SK-N-MC (cell line): ENCODE measurements at regions not wholly inside any gene's neighbourhood (a gene's known extent, or its start where the extent isn't known, plus 50 kb on each side); places are given as distances from the start of the nearest gene placed in this dataset.

Experiments
- DNase-seq: peaks from one replicate; pipeline ENCODE4 v3.0.0-alpha.2; 2011; ENCODE audit warnings: low read depth, low spot score
- H3K27ac ChIP-seq: fragments of 200-600 bp; sonication (generic); 2 replicates; pipeline ENCODE4 v1.5.1; 2016; ENCODE audit warnings: mixed run types
- H3K36me3 ChIP-seq: fragments of 200-600 bp; sonication (generic); 2 replicates; pipeline ENCODE4 v1.6.1; 2017; ENCODE audit warnings: antibody characterized with exemption, low read length, mixed read lengths; ENCODE audit not compliant: insufficient read depth
- H3K4me3 ChIP-seq: fragments of 200-600 bp; sonication (generic); 2 replicates; pipeline ENCODE4 v1.5.1; 2016
- H3K9ac ChIP-seq: fragments of 200-600 bp; sonication (generic); 2 replicates; pipeline ENCODE4 v1.8.0; 2017; ENCODE audit warnings: mixed run types, mixed read lengths; ENCODE audit not compliant: insufficient read length
- H3K9me3 ChIP-seq: fragments of 200-600 bp; sonication (generic); 2 replicates; pipeline ENCODE4 v1.6.1; 2017; ENCODE audit warnings: low read depth, mild to moderate bottlenecking, antibody characterized with exemption, low read length, moderate library complexity, mixed read lengths
- EZH2 ChIP-seq: fragments of 200-600 bp; sonication (generic); IDR thresholded peaks from one replicate; pipeline ENCODE4 v1.6.1; 2017; ENCODE audit warnings: antibody characterized with exemption
- FOXP2 ChIP-seq: optimal IDR thresholded peaks from 2 replicates; pipeline ENCODE3; 2011; ENCODE audit warnings: mild to moderate bottlenecking, moderate library complexity; ENCODE audit not compliant: insufficient read depth; ENCODE audit errors: extremely low read length, control extremely low read depth
- POLR2AphosphoS5 ChIP-seq: IDR thresholded peaks from 2 replicates; pipeline ENCODE4 v1.6.1; 2012; ENCODE audit warnings: mild to moderate bottlenecking, low read depth, low read length, borderline replicate concordance

DNA sequence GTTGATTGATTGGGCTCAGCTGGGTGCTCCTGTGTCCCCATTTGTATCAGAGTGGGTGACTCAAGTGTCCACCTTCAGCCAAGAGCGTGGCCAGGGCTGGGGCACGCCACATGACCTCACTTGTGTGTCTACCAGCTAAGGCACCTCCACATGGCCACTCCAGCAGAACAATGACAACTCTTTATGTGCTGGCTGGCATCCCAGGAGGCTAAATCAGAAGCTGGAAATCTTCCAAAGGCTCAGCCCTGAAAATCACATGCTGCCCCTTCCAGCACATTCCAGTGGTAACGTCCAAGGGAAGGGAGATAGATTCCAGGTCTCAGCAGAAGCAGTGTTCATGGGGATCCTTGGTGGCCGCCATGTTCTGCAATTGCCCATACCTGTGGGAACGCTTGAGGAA is 585.5 kb downstream of the AJAP1 start:
- H3K9ac ChIP-seq, result no peak overlapping the region
- no peaks in the 10 kb centered on the region for H3K36me3 ChIP-seq
- DNase-seq, result no peak
- H3K27ac ChIP-seq, result no peak overlapping the region
- TF ChIP-seq EZH2, result no peak
- TF ChIP-seq POLR2AphosphoS5, result no peak
- TF ChIP-seq FOXP2, result no peak
- H3K9me3 ChIP-seq, result no peaks in the 10 kb centered on the region
- no peak overlapping the region for H3K4me3 ChIP-seq

DNA sequence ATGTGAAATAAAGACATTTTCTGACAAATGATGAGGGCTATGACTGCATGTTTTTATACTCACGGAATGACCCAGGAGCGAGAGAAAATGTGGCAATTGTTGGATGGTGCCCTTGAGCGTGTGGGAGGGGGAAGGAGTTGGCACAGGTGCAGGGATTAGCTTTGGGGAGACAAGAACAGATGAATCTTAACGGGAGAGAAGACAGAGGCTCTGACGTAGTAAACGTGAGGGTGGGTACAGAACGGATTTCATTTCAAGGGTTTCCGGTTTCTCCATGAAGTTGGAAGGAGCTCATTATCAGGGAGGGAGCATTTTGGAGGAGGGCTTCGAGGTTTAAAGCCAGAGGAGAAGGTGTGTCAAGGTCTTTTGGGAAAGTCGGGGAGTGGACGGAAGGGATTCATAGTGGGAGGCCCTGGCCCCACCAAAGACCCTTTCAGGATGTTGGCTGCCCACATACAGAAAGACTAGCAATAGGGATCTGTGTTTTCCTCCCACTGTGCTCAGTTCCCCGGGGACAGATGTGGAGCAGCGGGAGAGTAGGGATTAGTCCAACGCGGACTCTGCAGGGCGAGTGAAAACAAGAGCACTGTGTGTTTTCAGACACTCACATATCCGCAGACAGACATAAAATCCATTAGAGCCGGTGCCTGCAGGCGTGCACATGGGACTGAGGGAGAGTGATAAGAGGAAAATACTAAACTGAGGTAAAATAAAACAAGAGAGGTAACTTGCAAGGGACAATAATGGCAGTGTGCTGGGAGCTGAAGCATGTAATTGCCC is 584.1 kb downstream of the AJAP1 start:
- no peak for DNase-seq
- Histone ChIP-seq H3K9me3 (no peaks in the 10 kb centered on the region), H3K9ac (no peak overlapping the region), H3K4me3 (no peak overlapping the region), H3K27ac (no peak overlapping the region), H3K36me3 (no peaks in the 10 kb centered on the region)
- no peak for TF ChIP-seq EZH2
- TF ChIP-seq FOXP2, result no peak
- no peak for TF ChIP-seq POLR2AphosphoS5

DNA sequence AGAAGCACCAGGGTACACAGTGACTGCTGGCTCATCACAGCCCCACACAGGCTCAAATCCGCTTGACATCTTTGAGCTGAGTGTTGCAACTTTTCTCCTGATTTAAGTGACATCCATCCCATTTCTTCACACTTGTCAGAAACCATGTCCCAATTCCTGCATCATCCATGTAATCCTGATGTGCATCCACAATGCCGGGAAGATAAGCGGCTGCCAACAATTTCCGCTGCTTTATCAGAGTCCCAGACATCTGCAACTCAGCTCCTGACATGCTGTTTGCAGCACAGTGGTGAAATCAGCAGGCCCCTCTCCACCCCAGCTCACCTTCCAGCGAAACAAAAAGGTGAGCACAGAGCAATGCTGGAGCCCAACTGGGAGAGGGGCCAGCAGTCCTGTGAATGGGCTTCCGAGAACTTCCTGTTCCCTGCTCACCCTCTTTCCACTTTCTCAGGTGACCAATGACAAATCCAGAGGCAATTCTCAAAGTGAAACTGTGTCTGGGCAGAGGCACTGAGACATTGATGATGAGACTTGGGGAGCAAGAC is 581.0 kb downstream of the AJAP1 start:
- H3K36me3 ChIP-seq, result no peaks in the 10 kb centered on the region
- H3K9ac ChIP-seq, result no peak overlapping the region
- DNase-seq, result no peak
- H3K9me3 ChIP-seq, result no peaks in the 10 kb centered on the region
- no peak overlapping the region for H3K27ac ChIP-seq
- H3K4me3 ChIP-seq, result no peak overlapping the region
- TF ChIP-seq FOXP2, result no peak
- no peak for TF ChIP-seq POLR2AphosphoS5
- no peak for TF ChIP-seq EZH2

DNA sequence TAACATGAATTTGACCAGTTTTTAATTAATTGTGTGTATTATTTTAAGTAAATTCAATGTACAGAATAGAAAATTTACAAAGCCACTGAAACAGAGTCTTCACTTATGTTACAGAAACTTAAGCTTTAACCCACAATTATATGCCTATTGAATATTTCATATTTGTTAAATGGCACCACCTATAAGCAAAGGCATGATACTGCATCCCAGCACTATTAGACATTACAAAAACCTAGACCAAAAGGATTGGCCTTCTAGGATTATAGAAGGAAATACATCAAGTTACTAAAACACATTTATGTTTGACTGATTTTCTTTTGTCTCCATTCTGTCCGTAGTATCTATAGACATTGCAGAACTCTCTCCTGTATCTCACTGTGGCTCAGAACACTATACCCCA is 578.1 kb downstream of the AJAP1 start:
- H3K36me3 ChIP-seq, result no peaks in the 10 kb centered on the region
- DNase-seq, result no peak
- no peak for TF ChIP-seq POLR2AphosphoS5
- TF ChIP-seq FOXP2, result no peak
- TF ChIP-seq EZH2, result no peak
- H3K27ac ChIP-seq, result no peak overlapping the region
- no peak overlapping the region for H3K9ac ChIP-seq
- H3K9me3 ChIP-seq, result no peaks in the 10 kb centered on the region
- no peak overlapping the region for H3K4me3 ChIP-seq

DNA sequence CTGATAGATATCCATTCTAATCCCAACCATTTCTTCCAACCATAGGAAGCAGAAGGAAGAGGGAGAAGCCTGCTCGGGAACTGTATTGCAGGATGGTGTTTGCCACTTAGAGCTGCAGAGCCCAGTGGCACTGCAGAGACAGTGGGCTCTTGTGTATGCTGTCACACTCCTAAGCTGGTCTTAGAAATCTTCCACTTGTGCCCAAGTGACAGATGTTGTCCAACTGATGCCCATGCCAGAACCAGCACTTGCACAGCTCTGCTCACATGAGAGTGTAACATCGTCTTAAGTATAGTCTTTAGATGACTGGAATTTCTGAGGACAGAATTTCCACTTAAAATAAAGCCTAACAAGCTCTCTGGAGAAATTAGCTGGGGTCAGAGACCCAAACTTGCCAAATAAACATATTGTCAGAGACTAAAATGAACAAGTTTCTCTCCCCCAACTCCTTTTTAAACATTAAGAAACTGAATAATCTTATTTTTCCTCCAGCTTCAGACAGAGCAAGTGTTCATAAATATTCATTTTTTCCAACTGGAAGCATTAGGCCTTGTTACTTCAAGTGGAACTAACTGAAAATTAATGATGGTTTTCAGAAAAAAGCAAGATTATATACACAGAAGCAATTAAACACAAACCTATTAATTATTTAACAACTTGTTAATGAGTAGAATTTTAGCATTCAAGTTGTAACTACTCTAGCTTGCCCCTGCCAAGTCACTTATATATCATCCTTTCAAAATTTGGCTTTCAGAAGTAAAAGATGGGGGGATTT is 577.3 kb downstream of the AJAP1 start:
- Histone ChIP-seq H3K9me3 (no peaks in the 10 kb centered on the region), H3K27ac (no peak overlapping the region), H3K36me3 (no peaks in the 10 kb centered on the region), H3K9ac (no peak overlapping the region), H3K4me3 (no peak overlapping the region)
- TF ChIP-seq POLR2AphosphoS5 (no peak), FOXP2 (no peak), EZH2 (no peak)
- no peak for DNase-seq

DNA sequence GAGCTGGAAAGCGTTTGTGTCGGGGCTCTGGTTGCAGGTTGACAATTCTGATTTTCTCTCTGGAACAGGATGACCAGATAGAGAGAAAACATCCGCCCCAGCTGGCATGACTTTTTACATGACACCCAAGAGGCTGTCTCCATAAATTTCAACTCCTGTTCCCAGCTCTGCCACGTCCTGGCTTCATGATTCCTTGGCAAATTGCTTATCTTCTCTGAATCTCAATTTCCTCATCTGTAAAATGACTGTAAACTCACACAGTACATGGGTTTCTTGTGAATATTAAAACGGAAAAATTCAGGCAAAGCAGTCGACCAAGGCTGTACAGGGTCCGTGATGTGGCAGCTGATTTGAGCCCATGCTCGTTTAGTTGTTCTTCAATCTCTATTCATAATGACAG is 572.7 kb downstream of the AJAP1 start:
- no peaks in the 10 kb centered on the region for H3K9me3 ChIP-seq
- no peak overlapping the region for H3K27ac ChIP-seq
- H3K9ac ChIP-seq, result no peak overlapping the region
- no peak for DNase-seq
- H3K4me3 ChIP-seq, result no peak overlapping the region
- TF ChIP-seq EZH2, result no peak
- no peak for TF ChIP-seq POLR2AphosphoS5
- no peak for TF ChIP-seq FOXP2
- no peaks in the 10 kb centered on the region for H3K36me3 ChIP-seq

DNA sequence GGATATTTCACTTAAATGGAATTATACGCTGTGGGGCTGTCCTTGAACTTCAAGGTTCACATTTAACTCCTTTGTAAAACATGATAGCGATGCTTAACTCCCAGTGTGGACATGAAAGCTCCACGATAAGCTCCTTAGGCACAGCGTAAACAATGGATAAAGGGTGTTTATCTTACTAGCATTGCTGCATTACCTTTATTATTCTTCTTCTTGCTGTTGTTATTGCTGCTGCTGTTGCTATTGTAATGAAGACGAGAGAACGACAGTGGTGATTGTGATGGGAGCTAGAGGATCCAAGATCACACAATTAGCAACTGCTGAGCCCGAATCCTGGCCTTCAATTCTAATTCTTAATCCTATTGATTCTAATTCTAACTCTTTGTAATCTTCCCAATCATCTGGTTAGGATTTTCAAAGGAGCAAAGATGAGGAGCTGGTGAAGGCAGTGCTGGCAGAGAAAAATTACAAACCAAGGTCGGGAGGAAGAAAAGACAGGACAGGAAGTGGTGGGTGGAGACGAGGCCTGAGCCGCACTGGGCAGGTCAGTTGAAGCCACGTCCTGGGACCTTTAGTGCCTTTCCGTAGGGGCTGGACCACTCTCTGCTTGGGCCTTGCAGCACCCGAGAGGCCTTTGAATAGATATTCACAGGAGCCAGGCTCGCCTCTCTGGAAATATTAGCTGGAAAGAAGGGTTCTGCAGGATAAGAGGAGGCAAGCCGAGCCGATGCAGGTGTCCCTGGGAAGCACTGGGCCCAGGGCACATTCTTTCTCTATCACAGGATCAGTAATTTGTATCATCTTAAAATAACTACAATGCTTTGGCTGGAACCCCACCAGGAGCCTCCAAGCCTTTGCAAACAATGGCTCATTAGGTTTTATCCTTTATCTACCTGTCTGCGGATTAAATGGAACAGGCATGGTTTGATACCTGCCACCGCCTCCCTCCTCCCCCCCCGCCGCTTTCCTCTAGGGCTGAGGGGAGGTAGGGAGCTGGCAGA is 571.6 kb downstream of the AJAP1 start:
- Histone ChIP-seq H3K4me3 (no peak overlapping the region), H3K9ac (no peak overlapping the region), H3K36me3 (no peaks in the 10 kb centered on the region), H3K9me3 (no peaks in the 10 kb centered on the region), H3K27ac (no peak overlapping the region)
- DNase-seq, result no peak
- no peak for TF ChIP-seq POLR2AphosphoS5
- TF ChIP-seq FOXP2, result no peak

DNA sequence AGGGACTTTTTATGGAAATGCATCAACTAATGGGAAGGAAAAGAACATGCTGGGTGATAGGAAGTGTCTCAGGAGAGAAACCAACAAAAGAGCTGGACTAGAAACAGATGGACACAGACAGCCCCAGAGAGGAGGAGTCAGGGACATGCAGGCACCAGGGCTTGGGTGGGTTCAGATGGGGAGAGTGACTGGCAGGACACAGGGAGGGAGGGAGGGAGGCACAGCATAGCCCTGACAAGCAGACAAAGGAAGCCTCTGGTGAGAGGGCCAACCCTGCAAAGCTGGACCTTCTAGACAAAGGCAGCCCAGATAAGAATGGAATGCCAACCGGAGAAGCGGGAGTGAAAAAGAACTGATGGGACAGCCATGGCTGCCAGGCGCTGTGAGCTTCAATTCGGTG is 568.8 kb downstream of the AJAP1 start:
- no peaks in the 10 kb centered on the region for H3K36me3 ChIP-seq
- H3K27ac ChIP-seq, result no peak overlapping the region
- H3K9ac ChIP-seq, result no peak overlapping the region
- TF ChIP-seq POLR2AphosphoS5 (no peak), EZH2 (no peak), FOXP2 (no peak)
- no peak overlapping the region for H3K4me3 ChIP-seq
- no peaks in the 10 kb centered on the region for H3K9me3 ChIP-seq
- DNase-seq, result no peak

DNA sequence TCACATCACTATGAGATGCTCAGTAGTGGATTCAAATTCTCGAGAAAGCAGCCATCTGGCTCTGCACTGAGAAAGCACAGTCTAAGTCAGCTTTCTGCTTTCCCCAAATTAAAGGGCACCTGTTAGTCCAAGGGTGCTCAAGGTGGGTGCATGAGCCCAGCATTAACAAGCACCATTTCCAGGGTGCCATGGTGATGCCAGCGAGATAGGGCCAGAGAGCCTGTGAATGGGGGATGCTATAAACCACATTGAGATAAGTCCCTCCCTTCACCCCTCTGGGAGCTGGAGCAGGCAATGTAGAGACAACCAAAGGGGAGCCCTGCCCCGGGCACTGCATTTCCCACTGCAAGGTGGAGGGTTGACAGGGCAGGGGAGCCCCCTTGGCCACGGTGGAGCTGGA is 568.2 kb downstream of the AJAP1 start:
- no peak overlapping the region for H3K4me3 ChIP-seq
- no peaks in the 10 kb centered on the region for H3K9me3 ChIP-seq
- no peak for TF ChIP-seq FOXP2
- TF ChIP-seq POLR2AphosphoS5, result no peak
- TF ChIP-seq EZH2, result no peak
- H3K9ac ChIP-seq, result no peak overlapping the region
- H3K36me3 ChIP-seq, result no peaks in the 10 kb centered on the region
- no peak overlapping the region for H3K27ac ChIP-seq
- no peak for DNase-seq
